HG02642 (cell line): ENCODE measurements at regions not wholly inside any gene's neighbourhood (a gene's known extent, or its start where the extent isn't known, plus 50 kb on each side); places are given as distances from the start of the nearest gene placed in this dataset.
"Not testable (repeated sequence)": the region's sequence is repeated elsewhere in the genome, so short reads cannot be mapped to it uniquely, and the experiment has no call there.

Experiments used
- ATAC-seq: cut with Tn5 transposase; IDR thresholded peaks from one replicate; pipeline ENCODE4 v1.9.1; 2021; ENCODE audit warnings: mild to moderate bottlenecking; ENCODE audit not compliant: unreplicated experiment, poor library complexity

DNA sequence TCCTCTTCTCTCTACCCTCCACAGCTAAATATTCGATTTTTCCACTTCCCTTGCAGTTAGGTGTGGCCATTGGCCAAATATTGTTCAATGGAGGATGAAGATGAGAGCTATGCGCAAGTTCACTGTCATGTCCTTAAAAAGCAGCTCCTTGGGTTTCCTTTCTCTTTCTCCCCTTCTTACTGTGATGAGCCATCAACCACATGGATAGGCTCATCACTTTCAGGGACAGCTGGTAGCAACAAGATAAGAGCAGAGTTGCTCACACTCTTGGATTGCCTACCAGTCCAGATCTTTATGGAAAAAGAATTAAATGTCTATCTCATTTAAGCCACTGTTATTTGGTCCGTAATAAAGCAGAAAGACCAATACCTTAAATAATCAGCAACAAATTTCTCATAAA, 377.0 kb downstream of the DDX10 start:
- ATAC-seq: no peak

DNA sequence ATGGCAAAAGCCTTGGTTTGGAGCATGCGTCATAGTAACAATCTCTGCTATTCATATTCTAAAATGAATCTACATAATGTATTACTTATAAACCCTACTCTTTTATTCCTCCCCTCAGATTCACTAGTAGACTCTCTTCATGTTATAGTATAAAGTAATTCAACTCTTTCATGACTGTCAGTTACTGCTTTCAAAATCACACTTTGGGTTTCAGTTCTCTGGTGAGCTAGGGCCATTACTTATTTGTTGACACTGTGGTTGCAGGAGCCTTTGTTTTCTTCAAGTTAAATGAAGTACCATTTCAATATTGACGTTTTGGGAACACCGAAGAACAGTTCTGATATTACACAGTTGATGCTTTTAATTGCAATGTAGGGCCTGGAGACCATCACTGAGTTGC, 378.4 kb downstream of the DDX10 start:
- no peak for ATAC-seq

DNA sequence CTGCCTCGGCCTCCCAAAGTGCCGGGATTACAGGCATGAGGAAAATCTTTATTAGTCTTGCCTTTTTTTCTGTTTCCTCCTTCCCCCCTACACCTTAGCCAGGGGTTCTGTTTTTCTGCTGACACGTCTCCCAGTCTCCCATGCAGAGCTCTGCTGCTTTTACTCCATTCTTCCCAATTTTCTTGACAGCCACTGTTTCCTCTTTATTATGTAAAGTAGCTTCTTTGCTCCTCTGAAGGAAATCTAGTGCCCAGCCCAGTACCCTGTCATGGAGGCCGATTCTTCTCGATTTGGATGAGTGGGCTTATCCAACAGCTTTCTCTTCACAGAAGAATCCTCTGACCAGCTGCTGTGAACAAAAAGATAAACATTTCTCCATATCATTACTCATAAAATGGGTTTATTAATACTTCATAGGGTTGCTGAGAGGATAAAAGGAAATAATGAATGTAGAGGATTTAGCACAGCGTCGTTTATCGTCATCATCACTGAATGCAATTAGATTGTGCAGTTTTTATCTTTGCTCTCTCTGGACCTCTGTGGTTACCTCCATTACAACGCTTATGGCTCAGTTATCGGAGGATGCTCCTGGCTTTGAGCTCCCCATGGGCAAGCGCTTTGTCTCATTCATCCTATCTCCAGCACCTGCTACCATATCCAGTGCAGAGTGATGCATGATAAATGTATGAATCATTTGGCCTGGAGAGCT, 375.6 kb upstream of the C11orf87 start:
- no peak for ATAC-seq

DNA sequence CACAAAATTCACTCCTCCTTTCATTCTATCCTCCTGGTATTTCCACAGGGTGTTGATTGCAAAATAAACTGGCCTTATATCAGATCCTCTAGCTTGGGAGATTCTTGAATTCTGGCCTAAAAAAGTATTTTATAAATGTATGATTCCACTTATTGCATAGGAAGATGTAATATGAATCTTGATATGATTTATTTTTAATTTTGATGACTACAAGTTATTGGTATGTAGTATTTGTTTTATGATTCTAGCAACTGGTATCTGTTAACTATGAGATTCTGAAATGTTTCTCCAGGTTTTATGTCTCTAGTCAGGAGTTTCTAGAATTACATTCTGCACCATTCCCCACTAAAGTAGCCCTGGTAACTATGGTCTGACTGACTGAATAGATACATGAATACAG, 373.9 kb upstream of the C11orf87 start:
- ATAC-seq: no peak

DNA sequence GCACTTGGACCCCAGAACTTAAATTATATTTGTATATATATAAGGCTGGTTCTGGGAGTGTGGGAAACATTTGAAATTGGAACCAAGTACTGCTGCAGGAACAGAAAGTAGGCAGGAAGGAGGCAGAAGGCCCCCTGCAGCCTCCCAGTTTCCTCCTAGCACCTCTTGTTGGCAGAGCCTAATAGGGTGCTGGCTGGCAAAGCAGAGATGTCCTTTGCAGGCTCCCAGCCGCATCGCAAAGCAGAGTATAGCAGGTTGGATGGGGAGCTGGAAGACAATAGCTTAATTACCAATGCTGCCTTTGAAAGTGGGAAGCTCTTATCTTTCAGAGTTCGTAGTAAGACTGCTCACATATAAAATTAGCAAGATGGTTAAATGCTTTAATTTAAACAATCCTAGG, 370.8 kb upstream of the C11orf87 start:
- no peak for ATAC-seq

DNA sequence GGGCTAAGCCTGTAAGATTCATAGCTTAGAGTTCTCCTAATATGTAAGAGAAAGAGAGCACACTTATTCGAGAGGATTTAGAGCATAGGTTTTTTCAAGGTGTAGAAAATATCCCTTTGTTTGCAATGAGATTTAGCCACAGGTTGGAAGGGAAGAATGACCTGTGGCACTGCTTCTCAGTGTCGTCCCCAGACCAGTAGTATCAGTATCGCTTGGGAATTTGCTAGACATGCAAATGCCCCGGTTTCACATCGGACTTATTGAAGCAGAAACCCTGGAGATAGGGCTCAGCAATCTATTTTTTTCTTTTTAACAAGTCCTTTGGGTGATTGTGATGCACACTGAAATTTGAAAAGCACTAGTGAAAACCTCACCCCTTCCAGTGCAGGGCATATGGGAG, 362.6 kb upstream of the C11orf87 start:
- no peak for ATAC-seq

DNA sequence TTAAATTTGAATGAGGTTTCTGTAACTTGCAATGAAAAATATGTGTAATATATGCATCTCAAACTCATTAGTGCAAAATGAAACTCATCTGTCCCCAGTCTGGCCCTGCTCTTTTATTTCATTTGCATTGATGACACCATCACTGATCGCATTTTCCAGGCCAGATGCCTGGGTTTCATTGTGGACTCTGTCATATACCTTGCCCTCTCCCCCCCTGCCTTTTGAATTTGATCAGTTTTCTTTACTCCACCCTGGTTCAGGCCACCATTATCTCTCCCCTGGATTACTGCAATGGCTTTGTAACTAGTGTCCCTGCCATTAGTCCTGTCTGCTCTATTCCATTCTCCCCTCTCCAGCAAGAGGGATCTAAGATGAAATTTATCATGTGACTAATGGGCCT, 360.6 kb upstream of the C11orf87 start:
- ATAC-seq: no peak

DNA sequence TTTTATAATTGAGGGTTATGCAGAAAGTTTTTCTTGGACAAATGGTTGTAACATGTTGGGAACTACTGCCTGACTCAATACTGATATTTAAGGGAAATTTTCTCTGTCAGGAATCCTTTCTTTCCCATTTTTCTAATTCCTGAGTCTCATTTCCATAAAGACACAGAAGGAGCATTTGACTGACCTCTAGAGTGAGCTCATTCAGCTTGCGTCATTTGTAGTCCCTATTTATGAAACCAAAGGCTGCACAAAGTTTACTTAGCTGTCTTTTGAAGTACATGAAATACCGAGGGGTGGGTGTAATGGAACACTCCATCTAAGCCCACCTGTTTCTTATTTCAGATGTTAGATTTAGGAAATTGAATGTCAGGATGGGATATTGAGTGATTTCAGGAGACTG, 359.5 kb upstream of the C11orf87 start:
- no peak for ATAC-seq

DNA sequence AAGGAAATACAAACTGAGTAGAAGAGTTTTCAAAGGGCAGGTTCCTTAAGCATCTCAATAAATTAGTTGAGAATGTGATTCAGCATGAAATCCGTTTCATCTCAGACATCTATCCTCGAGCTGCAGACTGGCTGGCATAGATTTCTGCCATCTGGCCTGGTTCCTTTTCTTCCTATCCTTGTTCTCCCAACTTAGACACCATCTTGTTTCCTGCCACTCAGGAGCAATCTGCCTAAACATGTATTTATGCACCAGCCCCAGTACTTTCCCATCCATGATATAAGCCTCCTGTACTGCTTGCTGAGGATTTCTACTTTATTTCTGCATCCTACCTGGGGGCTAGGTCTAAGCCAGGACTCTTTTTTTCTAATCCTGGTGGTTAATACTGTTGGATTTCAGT, 359.1 kb upstream of the C11orf87 start:
- ATAC-seq: no peak

DNA sequence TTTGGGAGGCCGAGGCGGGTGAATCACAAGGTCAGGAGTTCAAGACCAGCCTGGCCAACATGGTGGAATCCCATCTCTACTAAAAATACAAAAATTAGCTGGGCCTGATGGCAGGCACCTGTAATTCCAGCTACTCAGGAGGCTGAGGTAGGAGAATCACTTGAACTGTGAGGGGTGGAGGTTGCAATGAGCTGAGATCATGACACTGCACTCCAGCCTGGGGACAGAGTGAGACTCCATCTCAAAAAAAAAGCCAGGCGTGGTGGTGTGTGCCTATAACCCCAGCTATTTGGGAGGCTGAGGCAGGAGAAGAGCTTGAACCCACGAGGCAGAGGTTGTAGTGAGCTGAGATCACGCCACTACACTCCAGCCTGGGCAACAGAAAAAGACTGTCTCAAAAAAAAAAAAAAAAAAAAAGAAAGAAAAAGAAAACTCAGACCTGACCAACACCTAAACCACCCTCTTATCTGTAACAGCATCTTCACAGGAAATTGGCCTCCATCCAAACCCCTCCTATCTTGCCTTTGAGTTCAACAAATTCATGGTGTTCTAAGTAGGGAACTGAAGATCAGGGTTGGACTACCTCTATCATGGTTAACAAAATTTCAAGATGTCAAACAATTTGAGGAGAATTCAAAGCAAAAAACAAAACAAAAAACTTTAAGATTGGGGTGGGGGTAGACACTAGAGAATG, 357.2 kb upstream of the C11orf87 start:
- not testable (repeated sequence) for ATAC-seq

DNA sequence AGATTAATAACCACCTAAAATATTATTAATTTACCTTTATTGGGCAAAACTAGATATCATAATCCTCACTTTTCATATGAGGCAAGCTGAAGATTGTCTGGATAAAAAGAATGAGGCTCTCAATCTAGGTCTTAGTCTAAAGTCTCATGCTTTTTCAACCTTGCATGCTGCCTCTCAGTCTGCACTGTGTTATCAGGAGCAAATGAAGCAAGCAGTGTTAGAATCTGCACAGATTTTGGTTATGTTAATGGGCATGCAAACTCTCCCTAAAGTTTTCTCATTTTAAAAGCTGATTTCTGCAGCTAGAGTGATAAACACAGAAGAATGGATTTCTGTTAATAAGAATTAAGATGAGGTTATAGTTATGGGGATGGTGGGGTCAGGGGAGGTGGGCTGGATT, 350.7 kb upstream of the C11orf87 start:
- no peak for ATAC-seq

DNA sequence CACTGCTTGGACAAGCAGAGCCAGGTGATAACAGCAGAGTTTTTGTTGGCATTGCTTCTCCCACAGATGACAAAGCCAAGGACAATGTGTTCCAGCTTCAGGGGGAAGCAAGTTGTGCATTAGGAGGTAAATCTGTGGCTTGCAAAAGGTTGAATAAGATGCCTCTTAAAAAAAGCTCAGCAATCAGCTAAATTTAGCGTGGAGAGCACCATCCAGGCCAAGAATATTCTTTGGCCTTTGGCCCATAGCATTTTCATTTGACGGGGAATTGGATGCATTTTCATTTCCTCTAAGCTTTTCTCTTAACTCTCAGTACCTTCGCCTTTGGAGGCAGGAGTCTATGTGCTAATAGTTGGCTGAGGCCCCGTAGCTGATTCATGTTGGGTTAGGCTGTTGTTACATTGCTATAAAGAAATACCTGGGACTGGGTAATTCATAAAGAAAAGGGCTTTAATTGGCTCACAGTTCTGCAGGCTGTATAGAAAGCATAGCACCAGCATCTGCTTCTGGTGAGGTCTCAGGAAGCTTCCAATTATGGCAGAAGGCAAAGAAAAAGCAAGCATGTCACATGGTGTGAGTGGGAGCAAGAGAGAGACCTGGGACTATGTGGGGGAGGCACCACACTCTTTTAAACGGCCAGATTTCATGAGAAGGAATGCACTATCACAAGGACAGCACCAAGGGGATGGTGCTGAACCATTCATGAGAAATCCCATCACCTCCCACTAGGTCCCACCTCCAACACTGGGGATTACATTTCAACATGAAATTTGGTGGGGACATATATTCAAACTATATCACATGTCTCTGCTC, 350.1 kb upstream of the C11orf87 start:
- no peak for ATAC-seq

DNA sequence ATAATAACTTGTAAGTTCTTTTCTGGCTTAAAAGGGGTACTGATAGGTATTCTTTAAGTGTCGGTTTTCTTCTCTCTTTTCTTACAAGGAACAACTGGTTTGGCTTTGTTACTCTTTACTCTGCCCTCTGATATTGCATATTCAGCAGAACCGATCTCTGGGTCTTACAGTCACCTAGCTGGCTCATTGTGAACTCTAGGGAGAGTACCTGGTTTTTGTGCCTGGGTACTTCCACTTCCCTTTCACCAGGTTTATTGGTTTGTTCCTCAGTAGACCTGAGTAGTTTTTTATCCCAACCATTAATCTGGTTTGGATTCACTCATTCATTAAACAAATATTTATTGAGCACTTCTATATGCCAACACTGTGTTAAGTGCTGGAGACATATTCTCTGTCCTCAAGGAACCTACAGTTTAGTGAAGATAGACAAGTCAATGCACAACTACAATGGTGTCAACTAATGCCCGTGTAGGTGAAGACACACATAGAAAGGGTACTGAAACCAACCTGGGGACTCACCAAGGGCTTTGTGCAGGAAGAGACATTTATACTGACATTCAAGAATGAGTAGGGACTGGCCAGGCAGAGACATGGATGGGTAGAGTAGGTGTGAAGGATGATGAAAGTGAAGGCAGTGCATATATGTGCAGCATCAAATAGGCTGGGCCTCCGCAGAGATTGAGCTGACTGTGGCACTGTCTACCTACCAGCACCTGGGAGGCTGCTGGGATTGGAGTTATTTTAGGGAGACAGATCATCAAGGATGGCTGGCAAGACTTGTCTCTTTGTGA, 348.8 kb upstream of the C11orf87 start:
- no peak for ATAC-seq

DNA sequence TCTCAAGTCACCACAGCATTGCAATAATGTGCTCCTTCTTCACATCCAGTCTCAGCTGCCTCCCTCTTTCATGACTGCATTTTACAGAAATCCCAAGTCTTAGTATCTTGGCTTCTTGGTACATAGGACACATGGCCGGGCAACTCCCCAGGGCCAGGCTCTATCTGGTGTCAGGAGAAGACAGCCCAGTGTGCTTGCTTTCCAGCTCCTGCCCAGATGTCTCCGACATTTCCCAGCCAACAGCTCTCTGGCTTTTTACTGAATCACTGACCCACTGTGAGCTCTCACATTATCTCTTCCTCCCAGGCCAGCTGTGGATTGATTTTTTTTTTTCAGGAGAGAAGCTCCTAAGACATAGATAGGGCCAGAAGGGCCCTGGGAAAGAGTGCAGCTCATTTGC, 346.0 kb upstream of the C11orf87 start:
- no peak for ATAC-seq

DNA sequence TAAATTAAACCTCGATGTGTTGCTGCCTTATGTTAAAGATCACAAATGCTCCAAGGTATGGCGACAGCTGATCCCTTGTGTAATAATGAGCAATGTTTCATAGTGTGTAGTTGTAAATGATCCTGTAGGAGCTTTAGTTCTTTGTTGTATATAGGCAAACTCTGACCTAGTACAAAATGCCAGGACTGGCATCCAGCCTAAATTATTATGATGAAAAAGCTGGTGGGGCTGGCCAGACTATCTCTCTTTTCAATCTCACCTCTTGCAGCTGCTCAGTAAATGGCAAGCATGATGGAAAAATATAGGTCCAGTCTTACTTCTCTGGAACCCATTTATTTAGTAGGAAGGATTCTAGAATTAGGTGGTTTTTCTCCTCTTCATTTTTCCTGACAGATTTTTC, 345.1 kb upstream of the C11orf87 start:
- no peak for ATAC-seq

DNA sequence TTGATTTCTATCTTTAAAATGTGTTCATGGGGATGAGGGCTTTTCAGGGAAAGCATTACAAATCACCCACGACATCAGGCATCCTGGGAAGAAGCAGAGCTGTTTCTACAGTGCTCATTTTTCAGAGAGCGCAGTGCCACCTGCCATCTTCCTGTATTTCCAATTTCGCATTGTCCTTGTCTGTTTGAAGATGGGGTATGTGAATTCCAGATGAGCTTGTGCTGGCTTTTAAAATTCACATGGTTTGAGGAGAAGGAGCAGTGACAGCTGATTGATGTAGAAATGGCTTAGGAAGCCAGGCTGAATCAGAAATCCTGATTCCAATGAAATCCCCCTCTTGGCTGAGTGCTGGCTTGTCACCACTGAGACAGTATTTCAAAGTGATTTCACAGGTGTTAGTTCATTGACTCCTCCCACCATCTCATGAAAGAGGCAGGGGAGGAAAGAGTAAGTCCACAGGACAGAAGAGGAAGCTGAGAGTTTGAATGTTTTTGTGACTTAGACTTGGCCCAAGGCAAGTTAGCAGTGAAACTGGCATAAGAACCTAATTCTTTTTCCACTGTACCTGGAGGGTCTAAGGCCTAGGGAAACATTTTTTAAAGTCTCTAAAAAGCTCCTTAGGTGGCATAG, 344.6 kb upstream of the C11orf87 start:
- no peak for ATAC-seq

DNA sequence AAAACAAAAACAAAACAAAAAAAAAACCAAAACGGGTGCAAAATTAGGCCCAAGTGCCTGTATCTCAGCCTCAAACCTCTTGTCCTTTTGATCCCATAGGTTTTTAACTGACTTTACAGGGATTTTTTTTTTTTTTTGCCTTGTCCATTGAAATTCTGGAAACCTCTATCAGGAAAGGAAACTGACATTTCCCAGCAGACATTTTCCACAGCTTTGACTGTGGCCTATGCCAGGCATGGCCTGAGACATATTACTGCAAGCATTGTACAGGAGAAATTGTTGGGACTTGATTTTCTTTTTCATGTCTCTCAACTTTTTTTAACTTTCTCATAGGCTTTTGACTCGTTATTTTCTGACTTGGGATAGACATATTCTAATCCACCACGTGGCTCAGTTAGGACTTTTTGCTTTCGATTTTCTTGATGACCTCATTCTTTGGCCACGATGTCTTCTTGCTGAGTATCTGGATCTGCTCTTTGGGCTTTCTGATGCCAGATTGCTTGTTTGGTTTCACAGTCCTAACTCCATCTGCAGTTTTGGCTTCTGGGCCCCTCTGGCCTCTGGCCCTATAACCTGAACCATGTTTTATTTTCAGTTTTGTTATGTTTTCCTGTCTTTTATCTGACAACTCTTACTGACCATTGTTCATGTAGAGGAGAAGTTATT, 336.1 kb upstream of the C11orf87 start:
- no peak for ATAC-seq

DNA sequence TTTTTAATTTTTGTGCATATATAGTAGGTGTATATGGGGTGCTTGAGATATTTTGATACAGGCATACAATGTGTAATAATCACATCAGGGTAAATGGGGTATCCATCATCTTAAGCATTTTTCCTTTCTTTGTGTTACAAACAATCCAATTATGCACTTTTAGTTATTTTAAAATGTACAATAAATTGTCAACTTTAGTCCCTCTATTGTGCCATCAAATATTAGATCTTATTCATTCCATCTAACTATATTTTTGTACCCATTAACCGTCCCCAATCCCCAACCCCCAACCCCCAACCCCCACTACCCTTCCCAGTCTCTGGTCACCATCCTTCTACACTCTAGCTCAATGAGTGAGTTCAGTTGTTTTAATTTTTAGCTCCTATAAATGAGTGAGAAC, 335.1 kb upstream of the C11orf87 start:
- no peak for ATAC-seq

DNA sequence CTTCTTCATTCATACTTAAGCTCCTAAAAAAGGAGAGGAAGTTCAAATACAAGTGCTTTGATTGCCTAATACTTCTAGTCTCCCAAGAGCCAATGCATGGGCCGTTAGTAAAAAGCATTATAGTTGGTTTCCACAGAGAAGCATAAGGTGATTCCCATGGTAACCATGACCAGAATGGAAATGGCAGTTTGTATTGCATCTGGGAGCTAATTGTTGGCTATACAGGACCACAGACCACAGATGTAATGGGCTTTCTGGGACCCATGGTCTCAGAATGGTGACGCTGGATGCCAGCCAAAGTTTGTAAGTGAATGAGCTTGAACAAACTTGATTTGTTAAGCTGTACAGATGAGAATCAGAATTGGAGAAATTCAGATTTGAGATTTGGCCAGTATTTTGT, 333.9 kb upstream of the C11orf87 start:
- no peak for ATAC-seq

DNA sequence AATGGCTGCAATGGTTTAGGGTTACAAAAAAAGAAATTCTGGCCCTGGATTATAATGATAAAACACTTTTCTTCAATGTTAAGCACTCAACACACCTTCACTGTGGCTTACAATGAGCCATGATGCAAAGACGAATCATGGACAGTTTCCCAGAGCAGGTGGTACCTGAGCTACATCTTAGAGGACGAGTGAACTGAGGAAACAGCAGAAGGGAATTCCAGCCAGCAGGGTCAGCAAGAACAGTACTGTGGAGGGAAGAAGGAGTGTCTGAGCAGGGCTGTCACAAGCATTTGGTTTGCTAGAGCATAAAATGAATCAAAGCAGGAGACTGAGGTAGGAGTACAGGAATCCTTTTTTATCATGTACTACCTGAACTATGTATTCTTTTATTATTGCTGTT, 332.8 kb upstream of the C11orf87 start:
- no peak for ATAC-seq
